HCT116 (cell line): ENCODE measurements at regions not wholly inside any gene's neighbourhood (a gene's known extent, or its start where the extent isn't known, plus 50 kb on each side); places are given as distances from the start of the nearest gene placed in this dataset.

Experiments
- ATAC-seq: fragments of 200-7000 bp; cut with Tn5 transposase; 2 replicates; pipeline ENCODE4 v1.9.1; 2020; ENCODE audit warnings: mild to moderate bottlenecking, moderate library complexity
- BruUV-seq: library from RNA; stranded (reverse); fragments of 400-500 nt; replicated peaks from 2 replicates; lab custom pipeline; 2021; lab: Mats Ljungman, UMichigan
- CTCF ChIA-PET: fragments of 300-600 bp; sonication (Branson Sonifier 250); formaldehyde crosslinking; loops from one replicate; lab custom pipeline; 2021; ENCODE audit warnings: antibody characterized with exemption; lab: Charles Lee
- POLR2A ChIA-PET: fragments of 300-600, 350-600 bp; sonication (Branson Sonifier 250); formaldehyde crosslinking; loops from one replicate; lab custom pipeline; 2021; ENCODE audit warnings: antibody characterized with exemption; lab: Charles Lee
- RAD21 ChIA-PET, 2 experiments: fragments of 300-600 bp; sonication (Branson Sonifier 250); formaldehyde crosslinking; loops; one replicate each; lab custom pipeline; 2023; ENCODE audit warnings: low total read pairs in 2 of 2; ENCODE audit not compliant: uncharacterized antibody in 2 of 2, unreplicated experiment in 2 of 2, low non-redundant PET in 1 of 2; lab: Charles Lee
- DNase-seq: peaks from one replicate; pipeline ENCODE4 v3.0.0-alpha.2; 2010; ENCODE audit warnings: low read depth, low spot score
- H2AFZ ChIP-seq: fragments of 200-600 bp; shearing (Covaris generic), sonication (generic); 2 replicates; pipeline ENCODE4 v1.6.1; 2017; ENCODE audit warnings: low read depth, mixed run types, mixed read lengths, antibody characterized with exemption, low read length; ENCODE audit not compliant: poor library complexity, severe bottlenecking
- H3K27ac ChIP-seq: 2 replicates; pipeline ENCODE4 v1.5.1; 2012; ENCODE audit warnings: low read depth, low read length
- H3K27me3 ChIP-seq: fragments of 200-600 bp; sonication (generic); 2 replicates; pipeline ENCODE4 v1.6.1; 2016; ENCODE audit warnings: mixed run types, low read length, mixed read lengths; ENCODE audit not compliant: insufficient read depth
- H3K36me3 ChIP-seq, 2 experiments: fragments of 200-500 bp in 1 of 2; fragments of 200-600 bp in 1 of 2; sonication (Bioruptor generic) in 1 of 2; sonication (generic) in 1 of 2; 2 replicates each; pipeline versions ENCODE4 v1.5.1 to v1.6.1; 2014 to 2016; ENCODE audit warnings: low read length in 2 of 2, inconsistent platforms in 1 of 2, mixed read lengths in 1 of 2, mixed run types in 1 of 2; ENCODE audit not compliant: insufficient read depth in 2 of 2, control insufficient read depth in 1 of 2
- H3K4me1 ChIP-seq, 2 experiments: fragments of 200-600 bp in 1 of 2; sonication (generic) in 1 of 2; 2 replicates each; pipeline versions ENCODE4 v1.5.1 to v1.6.1; 2012 to 2017; ENCODE audit warnings: low read length in 2 of 2, inconsistent platforms in 1 of 2, mild to moderate bottlenecking in 1 of 2, mixed read lengths in 1 of 2, mixed run types in 1 of 2, moderate library complexity in 1 of 2; ENCODE audit not compliant: insufficient read depth in 2 of 2, control insufficient read depth in 1 of 2
- H3K4me2 ChIP-seq: fragments of 200-600 bp; sonication (generic); 2 replicates; pipeline ENCODE4 v1.6.1; 2017; ENCODE audit warnings: mixed run types, low read length, mixed read lengths
- H3K4me3 ChIP-seq, 2 experiments: fragments of 200-600 bp in 1 of 2; sonication (generic) in 1 of 2; replicated peaks in 1 of 2; 2 replicates each; pipeline ENCODE4 v1.5.1; 2011 to 2016; ENCODE audit warnings: low read length in 2 of 2, control low read depth in 1 of 2, low read depth in 1 of 2, mild to moderate bottlenecking in 1 of 2, mixed read lengths in 1 of 2, mixed run types in 1 of 2
- H3K79me2 ChIP-seq: fragments of 200-600 bp; sonication (generic); 2 replicates; pipeline ENCODE4 v1.6.1; 2017; ENCODE audit warnings: mild to moderate bottlenecking, mixed run types, low read length, moderate library complexity, mixed read lengths; ENCODE audit not compliant: insufficient read depth
- H3K9ac ChIP-seq: fragments of 200-600 bp; sonication (generic); 2 replicates; pipeline ENCODE4 v1.6.1; 2016; ENCODE audit warnings: low read length, mixed read lengths
- H3K9me2 ChIP-seq: fragments of 200-600 bp; sonication (generic), shearing (Covaris generic); 2 replicates; pipeline ENCODE4 v1.6.1; 2017; ENCODE audit warnings: mixed run types, mild to moderate bottlenecking, moderate library complexity; ENCODE audit not compliant: insufficient read depth
- H3K9me3 ChIP-seq, 2 experiments: fragments of 200-500 bp in 1 of 2; fragments of 200-600 bp in 1 of 2; sonication (Bioruptor generic) in 1 of 2; sonication (generic) in 1 of 2; 2 replicates each; pipeline ENCODE4 v1.6.1; 2014 to 2017; ENCODE audit warnings: low read length in 2 of 2, mixed read lengths in 2 of 2, inconsistent platforms in 1 of 2, low read depth in 1 of 2, mild to moderate bottlenecking in 1 of 2, mixed run types in 1 of 2, moderate library complexity in 1 of 2; ENCODE audit not compliant: control insufficient read depth in 1 of 2, insufficient read depth in 1 of 2
- H4K20me1 ChIP-seq: fragments of 200-600 bp; sonication (generic), shearing (Covaris generic); 2 replicates; pipeline ENCODE4 v1.6.1; 2017; ENCODE audit warnings: mixed run types, mild to moderate bottlenecking, moderate library complexity; ENCODE audit not compliant: insufficient read depth
- ATF3 ChIP-seq: IDR thresholded peaks from 2 replicates; pipeline ENCODE4 v1.6.1; 2012
- CEBPB ChIP-seq: IDR thresholded peaks from 2 replicates; pipeline ENCODE4 v1.6.1; 2012; ENCODE audit warnings: low read depth
- EGR1 ChIP-seq: IDR thresholded peaks from 2 replicates; pipeline ENCODE4 v1.6.1; 2012; ENCODE audit warnings: low read depth
- EZH2 ChIP-seq: fragments of 200-600 bp; sonication (generic); IDR thresholded peaks from 2 replicates; pipeline ENCODE4 v1.6.1; 2017; ENCODE audit warnings: antibody characterized with exemption, mixed run types
- EZH2phosphoT487 ChIP-seq: fragments of 200-600 bp; IDR thresholded peaks from 2 replicates; pipeline ENCODE4 v1.6.1; 2018; ENCODE audit warnings: antibody characterized with exemption, borderline replicate concordance
- FOSL1 ChIP-seq: IDR thresholded peaks from 2 replicates; pipeline ENCODE4 v1.6.1; 2012; ENCODE audit warnings: low read depth
- JUND ChIP-seq: IDR thresholded peaks from 2 replicates; pipeline ENCODE4 v1.6.1; 2012
- MAX ChIP-seq: IDR thresholded peaks from 2 replicates; pipeline ENCODE4 v1.6.1; 2012
- SIN3A ChIP-seq: IDR thresholded peaks from 2 replicates; pipeline ENCODE4 v1.6.1; 2012; ENCODE audit warnings: low read depth
- SP1 ChIP-seq: IDR thresholded peaks from 2 replicates; pipeline ENCODE4 v1.6.1; 2012; ENCODE audit warnings: low read depth
- ZNF274 ChIP-seq: fragments of 200-500 bp; sonication (Bioruptor generic); IDR thresholded peaks from 2 replicates; pipeline ENCODE4 v1.6.1; 2014; ENCODE audit warnings: mild to moderate bottlenecking, low read depth, low read length, inconsistent platforms
- intact Hi-C: fragments of 100-400 bp; cut with micrococcal nuclease; formaldehyde crosslinking; loops from 2 replicates; pipeline ENCODE4 v1.10.0; 2022

GRCh38 chr1:22284906-22285548, 142.1 kb upstream of the WNT4 start:
- DNase-seq: no peak
- H3K36me3 ChIP-seq: no peaks in the 10 kb centered on the region
- POLR2A ChIA-PET: no interaction called here
- no peak for ATAC-seq
- H3K4me1 ChIP-seq: peaks cover 0 to 8% of the 10 kb centered on the region in 2 experiments; a peak in 1 of 4 replicates
- H3K27me3 ChIP-seq: peaks cover 4% of the 10 kb centered on the region; the same call in 1 of the 2 replicates
- H3K27ac ChIP-seq: no peak overlapping the region
- no peak overlapping the region for H2AFZ ChIP-seq
- no peaks in the 10 kb centered on the region for H3K9me2 ChIP-seq
- H3K9me3 ChIP-seq: no peaks in the 10 kb centered on the region
- RAD21 ChIA-PET: no interaction called here
- H3K4me2 ChIP-seq: no peak overlapping the region
- no peaks in the 10 kb centered on the region for H4K20me1 ChIP-seq
- no peaks in the 10 kb centered on the region for H3K79me2 ChIP-seq
- no peak overlapping the region for H3K4me3 ChIP-seq
- intact Hi-C loops: no loop called here
- no TSS peak for BruUV-seq
- CTCF ChIA-PET: no interaction called here
- no peak overlapping the region for H3K9ac ChIP-seq
- TF ChIP-seq MAX (no peak), CEBPB (no peak), SP1 (no peak), ZNF274 (no peak)

GRCh38 chr1:22285549-22286396, 142.9 kb upstream of the WNT4 start:
- CTCF ChIA-PET: no interaction called here

More at GRCh38 chr1:22285549-22286396, 142.9 kb upstream of the WNT4 start:
- intact Hi-C loops: no loop called here
- no peak for ATAC-seq
- Histone ChIP-seq H3K9ac (no peak overlapping the region), H3K79me2 (no peaks in the 10 kb centered on the region), H3K4me2 (no peak overlapping the region), H4K20me1 (no peaks in the 10 kb centered on the region), H3K27me3 (peaks cover 4% of the 10 kb centered on the region; the same call in 1 of the 2 replicates), H3K36me3 (no peaks in the 10 kb centered on the region)
- no peak for TF ChIP-seq CEBPB
- no peak for TF ChIP-seq FOSL1
- TF ChIP-seq EZH2: no peak
- no peak for TF ChIP-seq SIN3A
- no peak for TF ChIP-seq ATF3
- no peak for TF ChIP-seq EZH2phosphoT487
- TF ChIP-seq MAX: no peak
- no peak for TF ChIP-seq EGR1
- TF ChIP-seq JUND: no peak
- TF ChIP-seq, all 23 proteins: peak for 0
- ChIA-PET RAD21 (no interaction called here), POLR2A (no interaction called here)
- Histone ChIP-seq H3K4me1 (peaks cover 0 to 8% of the 10 kb centered on the region in 2 experiments; a peak in 1 of 4 replicates), H3K9me3 (no peaks in the 10 kb centered on the region), H3K4me3 (no peak overlapping the region), H3K27ac (no peak overlapping the region), H3K9me2 (no peaks in the 10 kb centered on the region), H2AFZ (no peak overlapping the region)
- no TSS peak for BruUV-seq
- no peak for DNase-seq
